Caco-2 (cell line): ENCODE measurements at regions not wholly inside any gene's neighbourhood (a gene's known extent, or its start where the extent isn't known, plus 50 kb on each side); places are given as distances from the start of the nearest gene placed in this dataset.

Experiments
- BruUV-seq: library from RNA; stranded (reverse); fragments of 400-500 nt; replicated peaks from 2 replicates; lab custom pipeline; 2021; lab: Mats Ljungman, UMichigan
- CTCF ChIA-PET: fragments of 300-600 bp; sonication (Branson Sonifier 250); formaldehyde crosslinking; loops from one replicate; lab custom pipeline; 2022; ENCODE audit warnings: antibody characterized with exemption; lab: Charles Lee
- POLR2A ChIA-PET: fragments of 300-600 bp; sonication (Branson Sonifier 250); formaldehyde crosslinking; loops from one replicate; lab custom pipeline; 2022; ENCODE audit warnings: antibody characterized with exemption; lab: Charles Lee
- DNase-seq, 2 experiments: peaks; one replicate each; pipeline versions ENCODE4 v3.0.0 to v3.0.0-alpha.2; 2020 to 2022
- H3K27me3 ChIP-seq: replicated peaks from 2 replicates; pipeline ENCODE4 v1.6.0; 2011; ENCODE audit warnings: low read length; ENCODE audit not compliant: control insufficient read depth, insufficient read depth
- H3K36me3 ChIP-seq: 2 replicates; pipeline ENCODE4 v1.5.1; 2011; ENCODE audit warnings: low read length; ENCODE audit not compliant: control insufficient read depth, insufficient read depth
- H3K4me1 ChIP-seq: fragments of 250-450 bp; sonication (Bioruptor Pico); 2 replicates; pipeline ENCODE4 v1.5.1; 2020; ENCODE audit warnings: mild to moderate bottlenecking
- H3K4me3 ChIP-seq: 2 replicates; pipeline ENCODE4 v1.5.1; 2011; ENCODE audit warnings: low read depth, mild to moderate bottlenecking, control low read depth, low read length
- H3K9me3 ChIP-seq: fragments of 250-450 bp; sonication (Bioruptor Pico); 2 replicates; pipeline ENCODE4 v1.5.1; 2020; ENCODE audit warnings: mild to moderate bottlenecking, moderate library complexity
- H3K27ac Mint-ChIP-seq: one replicate; pipeline ENCODE4 v1.8.0; 2022; ENCODE audit warnings: mixed read lengths; ENCODE audit not compliant: unreplicated experiment
- H3K27me3 Mint-ChIP-seq: one replicate; pipeline ENCODE4 v1.8.0; 2022; ENCODE audit warnings: mixed read lengths; ENCODE audit not compliant: insufficient read depth, unreplicated experiment
- H3K36me3 Mint-ChIP-seq: one replicate; pipeline ENCODE4 v1.8.0; 2022; ENCODE audit warnings: mild to moderate bottlenecking, mixed read lengths; ENCODE audit not compliant: insufficient read depth, unreplicated experiment
- H3K4me1 Mint-ChIP-seq: one replicate; pipeline ENCODE4 v1.8.0; 2022; ENCODE audit warnings: low read depth, mixed read lengths; ENCODE audit not compliant: unreplicated experiment
- H3K4me3 Mint-ChIP-seq: one replicate; pipeline ENCODE4 v1.8.0; 2022; ENCODE audit warnings: mild to moderate bottlenecking, moderate library complexity, mixed read lengths; ENCODE audit not compliant: unreplicated experiment
- H3K9me3 Mint-ChIP-seq: one replicate; pipeline ENCODE4 v1.8.0; 2022; ENCODE audit warnings: mixed read lengths; ENCODE audit not compliant: unreplicated experiment
- intact Hi-C: fragments of 100-400 bp; cut with micrococcal nuclease; formaldehyde crosslinking; loops from one replicate; pipeline ENCODE4 v1.10.0; 2022; ENCODE audit not compliant: unreplicated experiment
- TF ChIP-seq, protein P1 (sequence below), 2 experiments: fragments of 200-600 bp in 1 of 2; IDR thresholded peaks; 1 replicate in 1 of 2; 2 replicates in 1 of 2; pipeline versions ENCODE4 v1.5.1 to v1.8.0; 2011 to 2022; ENCODE audit warnings: antibody characterized with exemption in 1 of 2, control low read depth in 1 of 2, inconsistent platforms in 1 of 2, low read depth in 1 of 2, low read length in 1 of 2, mild to moderate bottlenecking in 1 of 2, moderate library complexity in 1 of 2; ENCODE audit not compliant: insufficient read depth in 1 of 2, severe bottlenecking in 1 of 2, unreplicated experiment in 1 of 2

DNA sequence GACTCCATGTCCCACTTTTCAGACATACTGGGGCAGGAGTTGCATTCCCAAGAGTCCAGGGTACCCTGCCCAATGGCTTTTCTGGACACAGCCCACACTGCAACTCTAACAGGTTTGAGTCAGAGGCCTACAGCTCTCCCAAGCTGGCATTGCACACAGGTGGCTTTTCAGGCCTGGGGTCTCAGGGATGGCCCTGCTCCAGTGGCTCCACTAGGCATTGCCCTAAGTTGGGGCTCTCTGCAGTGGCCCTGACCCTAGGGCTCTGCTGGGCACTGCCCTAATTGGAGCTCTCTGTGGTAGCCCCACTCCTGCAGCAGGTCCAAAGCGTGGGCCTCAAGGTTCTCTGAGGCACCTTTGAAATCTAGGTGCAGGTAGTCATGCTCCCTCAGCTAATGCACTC is 408.8 kb downstream of the SUCLA2 start:
- H3K36me3 Mint-ChIP-seq, result no peaks in the 10 kb centered on the region
- POLR2A ChIA-PET, result no interaction called here
- H3K9me3 Mint-ChIP-seq, result peaks cover 26% of the 10 kb centered on the region
- BruUV-seq, result no TSS peak
- H3K9me3 ChIP-seq, result peaks cover 2% of the 10 kb centered on the region
- H3K27ac Mint-ChIP-seq, result no peak overlapping the region
- TF ChIP-seq, protein P1, sequence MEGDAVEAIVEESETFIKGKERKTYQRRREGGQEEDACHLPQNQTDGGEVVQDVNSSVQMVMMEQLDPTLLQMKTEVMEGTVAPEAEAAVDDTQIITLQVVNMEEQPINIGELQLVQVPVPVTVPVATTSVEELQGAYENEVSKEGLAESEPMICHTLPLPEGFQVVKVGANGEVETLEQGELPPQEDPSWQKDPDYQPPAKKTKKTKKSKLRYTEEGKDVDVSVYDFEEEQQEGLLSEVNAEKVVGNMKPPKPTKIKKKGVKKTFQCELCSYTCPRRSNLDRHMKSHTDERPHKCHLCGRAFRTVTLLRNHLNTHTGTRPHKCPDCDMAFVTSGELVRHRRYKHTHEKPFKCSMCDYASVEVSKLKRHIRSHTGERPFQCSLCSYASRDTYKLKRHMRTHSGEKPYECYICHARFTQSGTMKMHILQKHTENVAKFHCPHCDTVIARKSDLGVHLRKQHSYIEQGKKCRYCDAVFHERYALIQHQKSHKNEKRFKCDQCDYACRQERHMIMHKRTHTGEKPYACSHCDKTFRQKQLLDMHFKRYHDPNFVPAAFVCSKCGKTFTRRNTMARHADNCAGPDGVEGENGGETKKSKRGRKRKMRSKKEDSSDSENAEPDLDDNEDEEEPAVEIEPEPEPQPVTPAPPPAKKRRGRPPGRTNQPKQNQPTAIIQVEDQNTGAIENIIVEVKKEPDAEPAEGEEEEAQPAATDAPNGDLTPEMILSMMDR (IDR thresholded peaks at IDR 0.05; ENCODE audit: insufficient read depth in 1 of 2, low read depth in 1 of 2, low read length in 1 of 2, severe bottlenecking in 1 of 2, unreplicated experiment in 1 of 2), result no peak
- no peak for DNase-seq
- no peaks in the 10 kb centered on the region for H3K36me3 ChIP-seq
- intact Hi-C loops, result no loop called here
- H3K27me3 ChIP-seq, result no peaks in the 10 kb centered on the region
- H3K4me3 Mint-ChIP-seq, result no peak overlapping the region
- H3K4me1 ChIP-seq, result no peaks in the 10 kb centered on the region
- H3K4me3 ChIP-seq, result no peak overlapping the region
- CTCF ChIA-PET, result no interaction called here
- peaks cover 2% of the 10 kb centered on the region for H3K27me3 Mint-ChIP-seq
- no peaks in the 10 kb centered on the region for H3K4me1 Mint-ChIP-seq

DNA sequence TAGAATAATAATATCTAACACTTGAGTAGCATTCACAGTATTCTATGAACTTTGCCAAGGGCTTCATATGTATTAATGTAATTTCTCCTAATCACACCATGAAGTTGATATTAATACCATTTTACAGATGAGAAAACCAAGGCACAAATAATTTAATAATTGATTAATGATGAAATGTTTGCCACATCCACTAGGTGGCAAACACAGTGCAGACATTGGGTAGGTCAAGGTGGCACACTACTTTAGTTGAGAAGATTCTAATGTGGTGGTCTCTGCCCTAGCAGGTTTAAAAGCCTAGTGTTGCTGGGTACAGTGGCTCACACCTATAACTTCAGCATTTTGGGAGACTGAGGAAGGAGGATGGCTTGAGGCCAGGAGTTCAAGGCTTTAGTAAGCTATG is 412.4 kb downstream of the SUCLA2 start:
- ChIA-PET CTCF (no interaction called here), POLR2A (no interaction called here)
- Mint-ChIP-seq H3K27me3 (peaks cover 2% of the 10 kb centered on the region), H3K9me3 (peaks cover 20% of the 10 kb centered on the region), H3K4me3 (no peak overlapping the region), H3K4me1 (no peaks in the 10 kb centered on the region), H3K27ac (no peak overlapping the region), H3K36me3 (no peaks in the 10 kb centered on the region)
- no peaks in the 10 kb centered on the region for H3K9me3 ChIP-seq
- TF ChIP-seq, protein P1 (IDR thresholded peaks at IDR 0.05; ENCODE audit: insufficient read depth in 1 of 2, low read depth in 1 of 2, low read length in 1 of 2, severe bottlenecking in 1 of 2, unreplicated experiment in 1 of 2), result no peak
- H3K36me3 ChIP-seq, result no peaks in the 10 kb centered on the region
- H3K4me1 ChIP-seq, result no peaks in the 10 kb centered on the region
- DNase-seq, result no peak
- intact Hi-C loops, result no loop called here
- BruUV-seq, result no TSS peak
- no peaks in the 10 kb centered on the region for H3K27me3 ChIP-seq
- no peak overlapping the region for H3K4me3 ChIP-seq

DNA sequence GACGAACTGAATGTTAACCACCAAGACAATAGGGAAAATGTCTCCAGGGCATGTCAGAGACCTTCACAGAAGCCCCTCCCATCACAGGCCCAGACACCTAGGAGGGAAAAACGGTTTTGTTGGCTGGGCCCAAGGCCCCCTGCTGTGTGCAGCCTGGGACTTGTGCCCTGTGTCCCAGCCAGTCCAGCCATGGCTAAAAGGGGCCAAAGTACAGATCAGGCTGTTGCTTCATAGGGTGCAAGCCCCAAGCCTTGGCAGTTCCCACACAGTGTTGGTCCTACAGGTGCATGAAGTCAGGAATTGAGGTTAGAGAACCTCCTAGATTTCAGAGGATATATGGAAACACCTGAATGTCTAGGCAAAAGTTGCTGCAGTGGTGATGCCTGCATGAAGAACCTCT is 428.7 kb downstream of the SUCLA2 start:
- ChIA-PET POLR2A (no interaction called here), CTCF (no interaction called here)
- Histone ChIP-seq H3K36me3 (no peaks in the 10 kb centered on the region), H3K27me3 (no peaks in the 10 kb centered on the region), H3K4me1 (no peaks in the 10 kb centered on the region), H3K4me3 (no peak overlapping the region), H3K9me3 (peaks cover 18% of the 10 kb centered on the region; the same call in 1 of the 2 replicates)
- H3K4me1 Mint-ChIP-seq, result no peaks in the 10 kb centered on the region
- H3K36me3 Mint-ChIP-seq, result no peaks in the 10 kb centered on the region
- no peak for DNase-seq
- intact Hi-C loops, result no loop called here
- BruUV-seq, result no TSS peak
- H3K4me3 Mint-ChIP-seq, result no peak overlapping the region
- peaks cover 42% of the 10 kb centered on the region for H3K9me3 Mint-ChIP-seq
- H3K27ac Mint-ChIP-seq, result no peak overlapping the region
- TF ChIP-seq, protein P1 (IDR thresholded peaks at IDR 0.05; ENCODE audit: insufficient read depth in 1 of 2, low read depth in 1 of 2, low read length in 1 of 2, severe bottlenecking in 1 of 2, unreplicated experiment in 1 of 2), result no peak
- H3K27me3 Mint-ChIP-seq, result no peaks in the 10 kb centered on the region
